NCI-H2081 treated with DMSO at 0.1 percent for 48 hours (cell line): ENCODE measurements at regions not wholly inside any gene's neighbourhood (a gene's known extent, or its start where the extent isn't known, plus 50 kb on each side); places are given as distances from the start of the nearest gene placed in this dataset.

Source experiments
- DNase-seq: peaks from one replicate; lab custom pipeline; 2025; lab: John Stamatoyannopoulos, UW

- no peak for DNase-seq
Measured at GRCh38 chr2:12168791-12169388, 422.5 kb downstream of the LPIN1 start.

GRCh38 chr2:12169721-12170120, 423.3 kb downstream of the LPIN1 start:
- DNase-seq, result no peak

- DNase-seq, result no peak
Measured at GRCh38 chr2:12170121-12170520, 423.7 kb downstream of the LPIN1 start.

GRCh38 chr2:12173271-12173942, 427.0 kb downstream of the LPIN1 start:
- DNase-seq, result no peak

- DNase-seq, result no peak
Measured at GRCh38 chr2:12173943-12174340, 427.5 kb downstream of the LPIN1 start.

GRCh38 chr2:12175323-12175722, 428.9 kb downstream of the LPIN1 start:
- DNase-seq, result no peak

- DNase-seq, result no peak
Measured at GRCh38 chr2:12176623-12177454, 430.4 kb downstream of the LPIN1 start.

- no peak for DNase-seq
Measured at GRCh38 chr2:12177455-12178288, 431.2 kb downstream of the LPIN1 start.

GRCh38 chr2:12178289-12179080, 432.1 kb downstream of the LPIN1 start:
- no peak for DNase-seq

- DNase-seq, result no peak
Measured at GRCh38 chr2:12180031-12180430, 433.6 kb downstream of the LPIN1 start.

GRCh38 chr2:12183032-12183645, 436.7 kb downstream of the LPIN1 start:
- no peak for DNase-seq

GRCh38 chr2:12192762-12193161, 446.3 kb downstream of the LPIN1 start:
- DNase-seq, result no peak

- DNase-seq, result no peak
Measured at GRCh38 chr2:12194968-12195367, 448.5 kb downstream of the LPIN1 start.

- DNase-seq, result no peak
Measured at GRCh38 chr2:12196495-12196894, 450.1 kb downstream of the LPIN1 start.

- DNase-seq, result no peak
Measured at GRCh38 chr2:12197133-12197532, 450.7 kb downstream of the LPIN1 start.

- no peak for DNase-seq
Measured at GRCh38 chr2:12199491-12200211, 453.2 kb downstream of the LPIN1 start.

GRCh38 chr2:12201369-12201768, 454.9 kb downstream of the LPIN1 start:
- DNase-seq, result no peak

GRCh38 chr2:12202313-12203075, 456.1 kb downstream of the LPIN1 start:
- no peak for DNase-seq

- no peak for DNase-seq
Measured at GRCh38 chr2:12203528-12203927, 457.1 kb downstream of the LPIN1 start.
